Stimulated activated CD4-positive, alpha-beta T cell treated with anti-CD3 and anti-CD28 coated beads, Interleukin-2, amount 100 ng/mL, for 48 hours (primary cell): ENCODE measurements at regions not wholly inside any gene's neighbourhood (a gene's known extent, or its start where the extent isn't known, plus 50 kb on each side); places are given as distances from the start of the nearest gene placed in this dataset.
A peak's percentile ranks its signal among the peaks of the same experiment; 100 is the strongest.

Experiments used
- DNase-seq, 2 donors: peaks; one replicate each; pipeline ENCODE4 v3.0.0-alpha.2; 2020

- no peak for DNase-seq
Measured at GRCh38 chr1:221946768-221947167, 204.9 kb upstream of the DUSP10 start.

DNA sequence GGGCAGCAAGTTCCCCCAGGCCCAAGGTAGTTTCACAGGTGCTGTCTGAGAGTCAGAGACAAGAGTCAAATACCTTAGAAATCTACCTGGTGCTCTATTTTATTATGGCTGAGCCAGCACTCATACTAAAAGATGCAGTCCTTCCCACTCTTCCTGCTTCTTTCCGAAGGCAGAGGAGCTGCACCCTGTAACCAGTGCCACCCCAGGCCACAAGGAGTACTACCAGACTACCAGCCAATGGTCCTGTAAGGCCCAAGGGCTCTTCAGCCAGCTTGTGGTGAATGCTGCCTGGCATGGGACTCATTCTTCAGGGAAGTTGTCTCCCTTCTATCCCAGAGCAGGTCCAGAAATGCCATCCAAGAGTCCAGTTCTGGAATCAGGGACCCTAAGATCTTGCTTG, 203.8 kb upstream of the DUSP10 start:
- DNase-seq, result no peak

GRCh38 chr1:221944247-221944870, 202.5 kb upstream of the DUSP10 start:
- DNase-seq, result no peak

GRCh38 chr1:221940631-221941030, 198.7 kb upstream of the DUSP10 start:
- no peak for DNase-seq

DNA sequence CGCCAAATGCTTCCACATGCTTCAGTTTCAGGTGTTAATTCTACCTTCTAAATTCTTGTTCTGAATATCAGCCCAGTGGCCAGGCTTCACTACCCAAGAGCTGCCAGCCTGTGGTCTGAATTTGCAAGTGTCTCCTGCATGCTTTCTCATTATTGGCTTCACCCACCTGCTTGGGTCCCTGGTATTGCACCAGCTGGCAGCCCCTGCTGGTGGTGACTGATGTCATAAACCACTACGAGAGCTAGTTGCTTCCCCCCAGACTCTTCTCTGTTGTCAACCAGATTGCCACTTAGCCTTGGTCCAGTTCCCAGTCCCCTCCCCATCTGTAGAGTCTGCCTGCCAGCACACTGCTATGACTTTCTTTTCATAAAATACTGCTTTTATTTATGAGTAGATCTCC, 197.7 kb upstream of the DUSP10 start:
- DNase-seq, result no peak

GRCh38 chr1:221937155-221937953, 195.5 kb upstream of the DUSP10 start:
- no peak for DNase-seq

GRCh38 chr1:221933814-221934213, 191.9 kb upstream of the DUSP10 start:
- no peak for DNase-seq

DNA sequence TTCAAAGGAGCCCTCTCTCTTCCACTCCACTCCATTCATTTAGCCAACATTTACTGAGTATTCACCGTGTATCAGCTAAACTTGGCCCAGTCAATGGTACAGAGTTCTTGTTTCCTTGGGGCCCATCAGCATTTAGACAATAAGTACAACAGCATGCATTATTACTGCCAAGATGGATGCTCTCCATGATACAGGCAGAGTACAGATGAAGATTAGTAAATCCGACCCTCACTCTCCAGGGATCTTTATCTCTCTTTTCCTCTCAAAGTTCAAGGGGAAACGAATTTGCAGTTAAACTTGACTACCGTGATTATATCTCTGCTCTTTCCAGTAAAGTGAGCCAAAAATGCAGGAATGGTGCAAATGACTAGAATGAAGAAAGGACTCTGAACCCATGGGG, 184.6 kb upstream of the DUSP10 start:
- no peak for DNase-seq

DNA sequence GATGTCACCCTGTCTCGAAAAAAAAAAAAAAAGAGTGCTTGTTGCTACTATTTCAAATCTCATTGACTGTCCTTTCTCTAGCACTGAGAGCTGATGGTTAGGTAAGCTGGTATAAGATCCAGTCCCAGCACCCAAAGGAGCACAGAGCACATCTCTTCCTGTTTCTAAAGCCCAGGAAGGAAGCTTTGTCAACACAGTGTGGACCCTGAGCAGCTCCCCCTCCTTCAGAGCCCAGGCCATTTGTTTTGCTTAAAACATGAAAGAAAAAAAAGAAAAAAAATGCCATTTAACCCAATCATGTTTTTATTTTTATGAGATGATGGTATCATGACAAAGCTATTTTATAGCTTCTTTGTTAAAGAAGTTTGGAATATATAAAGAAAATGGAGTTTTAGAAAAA, 184.1 kb upstream of the DUSP10 start:
- no peak for DNase-seq

DNA sequence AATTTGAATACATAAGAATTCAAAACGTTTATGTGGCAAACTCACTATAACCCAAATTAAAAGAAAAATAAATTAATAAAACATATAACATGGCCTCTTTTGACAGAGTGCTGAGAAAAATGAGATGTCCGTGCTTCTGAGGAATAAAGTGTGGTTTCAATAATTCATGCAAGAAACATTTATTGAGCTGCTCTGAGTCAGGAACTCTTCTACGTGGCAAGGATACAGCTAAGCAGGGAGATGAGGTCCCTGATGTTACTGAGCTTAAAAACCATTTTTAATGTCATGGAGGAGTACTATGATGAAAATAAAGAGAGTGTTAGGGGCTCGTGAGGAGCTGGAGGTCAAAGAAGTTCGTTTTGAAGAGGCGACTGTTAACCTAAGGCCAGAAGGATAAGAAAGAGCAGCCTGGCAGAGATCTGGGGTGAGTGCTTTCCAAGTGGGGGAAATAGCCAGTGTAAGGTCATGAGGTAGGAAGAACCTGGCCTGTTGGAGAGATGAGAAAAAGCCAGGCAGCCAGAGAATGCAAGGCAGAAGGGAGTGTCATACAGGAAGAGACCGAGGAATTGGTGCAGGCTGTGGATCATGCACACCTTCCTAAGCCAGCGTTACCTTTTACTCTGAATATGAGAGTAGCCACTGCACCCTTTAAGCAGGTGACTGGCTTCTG, 182.2 kb upstream of the DUSP10 start:
- no peak for DNase-seq

GRCh38 chr1:221921936-221922335, 180.0 kb upstream of the DUSP10 start:
- DNase-seq, result no peak

DNA sequence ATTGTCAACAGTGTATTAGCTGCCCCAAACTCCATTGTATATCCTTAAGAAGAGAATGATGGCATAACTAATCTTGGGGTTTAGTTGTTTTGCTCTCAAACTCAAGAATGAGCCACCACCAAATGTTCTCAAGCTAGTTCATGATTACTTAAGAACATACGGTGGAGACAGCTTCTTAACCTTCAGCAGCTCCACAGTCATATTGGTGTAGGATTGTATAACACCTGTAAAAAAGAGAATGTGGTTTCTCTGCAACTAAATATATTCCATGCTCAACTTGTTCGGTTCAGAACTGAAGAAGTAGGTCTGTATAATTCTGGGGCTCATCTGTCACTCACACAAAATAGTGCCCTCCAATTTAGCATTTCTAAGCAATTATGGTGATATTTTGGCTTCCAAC, 177.9 kb upstream of the DUSP10 start:
- no peak for DNase-seq

- DNase-seq, result no peak
Measured at GRCh38 chr1:221919341-221919740, 177.5 kb upstream of the DUSP10 start.

- DNase-seq, result no peak
Measured at GRCh38 chr1:221916176-221916575, 174.3 kb upstream of the DUSP10 start.

GRCh38 chr1:221915764-221916163, 173.9 kb upstream of the DUSP10 start:
- DNase-seq, result no peak

GRCh38 chr1:221913351-221913892, 171.5 kb upstream of the DUSP10 start:
- DNase-seq, result no peak

DNA sequence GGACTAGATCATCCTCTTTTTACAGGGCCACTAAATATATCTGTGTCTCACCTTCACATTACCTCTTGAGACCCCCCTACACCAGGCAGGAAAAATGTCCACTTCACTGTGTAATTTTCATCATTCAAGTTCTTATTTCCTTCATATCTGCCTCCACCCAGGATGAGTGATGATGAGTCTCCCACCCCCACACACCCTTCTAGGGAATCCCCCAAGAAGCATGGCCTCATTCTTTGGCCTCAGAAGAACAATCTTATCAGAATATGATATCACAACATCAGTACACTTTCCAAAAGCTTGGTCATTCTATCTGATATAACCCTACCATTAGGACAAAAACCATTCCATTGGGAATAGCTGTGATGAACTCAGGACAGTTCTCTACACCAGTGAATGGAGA, 170.3 kb upstream of the DUSP10 start:
- peak in 1 of 2 donors; percentile 5 for DNase-seq

GRCh38 chr1:221911714-221912113, 169.8 kb upstream of the DUSP10 start:
- no peak for DNase-seq

DNA sequence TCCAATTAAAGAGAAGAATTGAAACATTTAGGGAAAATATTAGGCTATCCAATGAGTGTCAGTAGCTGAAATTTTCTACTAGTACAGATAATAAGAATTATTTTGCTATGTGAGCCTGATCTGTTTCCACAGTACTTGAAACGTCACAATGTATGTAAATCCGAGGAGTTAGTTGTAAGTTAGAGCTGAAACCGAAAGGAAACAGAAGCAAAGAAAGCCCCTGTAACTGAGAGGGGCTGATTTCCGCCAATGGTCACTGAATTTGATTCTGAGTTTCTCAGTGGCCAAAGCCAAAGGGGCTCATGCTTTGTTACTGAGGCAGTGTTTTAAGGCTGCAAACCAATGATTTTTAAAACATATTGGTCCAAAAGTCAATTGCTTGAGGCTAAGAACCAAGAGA, 168.3 kb upstream of the DUSP10 start:
- no peak for DNase-seq

GRCh38 chr1:221908573-221908972, 166.7 kb upstream of the DUSP10 start:
- no peak for DNase-seq

- DNase-seq, result no peak
Measured at GRCh38 chr1:221907166-221907932, 165.5 kb upstream of the DUSP10 start.

DNA sequence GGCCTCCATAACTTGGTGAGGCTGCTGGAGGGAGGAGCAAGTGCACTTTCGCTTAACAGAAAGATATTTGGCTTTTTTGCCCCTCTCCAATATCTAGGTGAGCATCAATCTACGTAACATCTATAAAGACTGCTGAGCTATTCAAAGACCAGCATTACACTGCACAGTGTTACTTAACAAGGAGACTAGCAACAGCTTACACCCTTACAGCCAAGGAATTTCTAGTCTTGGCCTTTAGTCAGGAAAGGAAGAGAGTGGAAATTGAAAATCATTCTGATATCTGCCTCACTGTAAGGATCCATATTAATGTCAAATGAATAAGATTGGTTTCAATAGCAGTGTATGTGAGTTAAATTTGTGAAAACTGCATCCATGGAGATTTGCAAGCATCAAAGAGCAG, 163.9 kb upstream of the DUSP10 start:
- DNase-seq, result no peak

- no peak for DNase-seq
Measured at GRCh38 chr1:221904319-221904718, 162.4 kb upstream of the DUSP10 start.
